Peyer's patch (tissue), 4 donors: ENCODE measurements at regions not wholly inside any gene's neighbourhood (a gene's known extent, or its start where the extent isn't known, plus 50 kb on each side); places are given as distances from the start of the nearest gene placed in this dataset.

ENCODE experiments used
- POLR2A ChIP-seq, 2 donors: fragments of 450-650 bp; IDR thresholded peaks; one replicate each; pipeline ENCODE4 v1.5.1; 2017; ENCODE audit warnings: antibody characterized with exemption in 2 of 2, mild to moderate bottlenecking in 2 of 2, moderate library complexity in 2 of 2
- TF ChIP-seq, protein P1 (sequence below), 6 experiments: fragments of 450-650 bp in 4 of 6; fragments of 200-600 bp in 2 of 6; sonication (generic) in 1 of 6; IDR thresholded peaks; one replicate each; pipeline ENCODE4 v1.5.1; 2017 to 2019; ENCODE audit warnings: antibody characterized with exemption in 6 of 6, mild to moderate bottlenecking in 3 of 6, moderate library complexity in 1 of 6

DNA sequence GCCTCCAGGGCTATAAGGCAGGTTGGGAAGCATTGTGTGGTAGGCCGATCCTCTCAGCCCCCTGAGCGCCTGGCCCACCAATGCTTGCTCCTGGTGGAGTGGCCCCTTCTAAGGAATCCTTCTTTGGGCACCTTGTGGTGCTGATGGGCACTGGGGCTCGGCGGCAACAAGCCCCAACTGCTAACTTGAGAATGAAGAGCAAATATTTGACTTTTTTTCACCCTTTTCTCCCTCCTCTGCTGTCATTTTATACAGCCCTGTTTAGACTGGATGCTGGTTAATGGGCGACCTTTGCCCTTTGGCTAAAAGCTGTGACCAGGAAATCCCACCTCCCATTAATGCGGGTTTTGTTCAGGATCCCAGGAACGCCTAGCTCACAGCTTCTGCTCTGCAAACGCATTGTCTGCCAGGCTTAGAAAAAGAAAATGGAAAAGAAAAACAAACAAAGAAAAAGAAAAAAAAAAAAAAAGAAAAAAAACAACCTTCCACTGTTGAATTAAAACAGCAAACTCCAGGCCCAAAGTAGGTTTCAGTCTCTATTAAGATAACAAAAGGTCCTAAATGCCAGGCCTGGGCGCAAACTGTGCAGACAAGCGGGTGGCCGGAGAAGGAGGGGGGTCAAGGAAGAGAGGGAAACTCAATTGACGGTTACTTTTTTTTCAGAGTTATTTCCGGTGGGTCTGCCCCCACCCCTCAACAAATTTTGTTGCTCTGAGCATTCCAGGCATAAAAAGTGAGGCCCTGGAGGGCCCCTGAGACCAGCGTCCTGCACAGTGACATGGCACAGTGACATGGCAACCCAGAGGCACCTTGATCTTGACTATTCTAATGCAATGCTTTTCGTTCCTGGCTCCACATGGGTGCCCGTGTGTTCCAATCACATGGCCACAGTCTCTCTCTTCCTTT lies 301.4 kb downstream of the MAF start:
- TF ChIP-seq, protein P1, sequence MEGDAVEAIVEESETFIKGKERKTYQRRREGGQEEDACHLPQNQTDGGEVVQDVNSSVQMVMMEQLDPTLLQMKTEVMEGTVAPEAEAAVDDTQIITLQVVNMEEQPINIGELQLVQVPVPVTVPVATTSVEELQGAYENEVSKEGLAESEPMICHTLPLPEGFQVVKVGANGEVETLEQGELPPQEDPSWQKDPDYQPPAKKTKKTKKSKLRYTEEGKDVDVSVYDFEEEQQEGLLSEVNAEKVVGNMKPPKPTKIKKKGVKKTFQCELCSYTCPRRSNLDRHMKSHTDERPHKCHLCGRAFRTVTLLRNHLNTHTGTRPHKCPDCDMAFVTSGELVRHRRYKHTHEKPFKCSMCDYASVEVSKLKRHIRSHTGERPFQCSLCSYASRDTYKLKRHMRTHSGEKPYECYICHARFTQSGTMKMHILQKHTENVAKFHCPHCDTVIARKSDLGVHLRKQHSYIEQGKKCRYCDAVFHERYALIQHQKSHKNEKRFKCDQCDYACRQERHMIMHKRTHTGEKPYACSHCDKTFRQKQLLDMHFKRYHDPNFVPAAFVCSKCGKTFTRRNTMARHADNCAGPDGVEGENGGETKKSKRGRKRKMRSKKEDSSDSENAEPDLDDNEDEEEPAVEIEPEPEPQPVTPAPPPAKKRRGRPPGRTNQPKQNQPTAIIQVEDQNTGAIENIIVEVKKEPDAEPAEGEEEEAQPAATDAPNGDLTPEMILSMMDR (IDR thresholded peaks at IDR 0.05), result no peak
- TF ChIP-seq POLR2A (IDR thresholded peaks at IDR 0.05), result no peak
